ENCODE measurements at regions not wholly inside any gene's neighbourhood (a gene's known extent, or its start where the extent isn't known, plus 50 kb on each side); places are given as distances from the start of the nearest gene placed in this dataset.
"Not testable (repeated sequence)": the region's sequence is repeated elsewhere in the genome, so short reads cannot be mapped to it uniquely, and the experiment has no call there.

- not testable (repeated sequence) for TF ChIP-seq CTCF (IDR thresholded peaks at IDR 0.05; ENCODE audit: low read length); EZH2 (IDR thresholded peaks at IDR 0.05; ENCODE audit: borderline replicate concordance, low read length)
Measured at GRCh38 chr9:66266202-66266601, 529.3 kb downstream of the FOXD4L4 start.
